A673 (cell line): ENCODE measurements at regions not wholly inside any gene's neighbourhood (a gene's known extent, or its start where the extent isn't known, plus 50 kb on each side); places are given as distances from the start of the nearest gene placed in this dataset.
"Not testable (repeated sequence)": the region's sequence is repeated elsewhere in the genome, so short reads cannot be mapped to it uniquely, and the experiment has no call there.

Experiments
- BruUV-seq: library from RNA; stranded (reverse); fragments of 400-500 nt; replicated peaks from 2 replicates; lab custom pipeline; 2021; lab: Mats Ljungman, UMichigan
- CTCF ChIA-PET: fragments of 300-600 bp; sonication (Branson Sonifier 250); formaldehyde crosslinking; loops from one replicate; lab custom pipeline; 2022; ENCODE audit warnings: antibody characterized with exemption; lab: Charles Lee
- POLR2A ChIA-PET: fragments of 300-600 bp; sonication (Branson Sonifier 250); formaldehyde crosslinking; loops from one replicate; lab custom pipeline; 2022; ENCODE audit warnings: antibody characterized with exemption; ENCODE audit not compliant: low non-redundant PET; lab: Charles Lee
- DNase-seq: peaks from one replicate; pipeline ENCODE4 v3.0.0-alpha.2; 2015; ENCODE audit warnings: low spot score
- H3K27ac ChIP-seq: fragments of 200-600 bp; sonication (generic); 2 replicates; pipeline ENCODE4 v1.5.1; 2016; ENCODE audit warnings: mixed run types, low read depth, mild to moderate bottlenecking, mixed read lengths, antibody characterized with exemption, low read length; ENCODE audit not compliant: poor library complexity, severe bottlenecking
- H3K27me3 ChIP-seq: fragments of 200-600 bp; sonication (generic); replicated peaks from 2 replicates; pipeline ENCODE4 v1.6.1; 2017; ENCODE audit warnings: mixed run types, low read depth, mild to moderate bottlenecking, mixed read lengths, antibody characterized with exemption, low read length; ENCODE audit not compliant: insufficient read depth, poor library complexity
- H3K36me3 ChIP-seq: fragments of 200-600 bp; sonication (generic); 2 replicates; pipeline ENCODE4 v1.6.1; 2016; ENCODE audit warnings: mixed run types, mild to moderate bottlenecking, mixed read lengths, antibody characterized with exemption, low read length; ENCODE audit not compliant: insufficient read depth, poor library complexity, severe bottlenecking
- H3K4me1 ChIP-seq: fragments of 200-600 bp; sonication (generic); 2 replicates; pipeline ENCODE4 v1.6.1; 2017; ENCODE audit warnings: mixed run types, mild to moderate bottlenecking, mixed read lengths, antibody characterized with exemption, low read length; ENCODE audit not compliant: insufficient read depth, poor library complexity, severe bottlenecking
- H3K4me3 ChIP-seq: fragments of 200-600 bp; sonication (generic); 2 replicates; pipeline ENCODE4 v1.5.1; 2016; ENCODE audit warnings: low read depth, mixed run types, mild to moderate bottlenecking, mixed read lengths, low read length; ENCODE audit not compliant: poor library complexity, severe bottlenecking
- H3K9me3 ChIP-seq: fragments of 200-600 bp; sonication (generic); 2 replicates; pipeline ENCODE4 v1.6.1; 2016; ENCODE audit warnings: mixed run types, low read depth, mild to moderate bottlenecking, mixed read lengths, antibody characterized with exemption, low read length; ENCODE audit not compliant: poor library complexity, severe bottlenecking
- CTCF ChIP-seq: fragments of 300-800, 200-600 bp; sonication (generic); conservative IDR thresholded peaks from 2 replicates; pipeline ENCODE4 v1.5.1; 2017; ENCODE audit warnings: low read depth, mild to moderate bottlenecking, antibody characterized with exemption, low read length, moderate library complexity, mixed read lengths
- EZH2 ChIP-seq: fragments of 200-600 bp; sonication (generic); IDR thresholded peaks from 2 replicates; pipeline ENCODE4 v1.6.1; 2017; ENCODE audit warnings: borderline replicate concordance, low read depth, mild to moderate bottlenecking, mixed read lengths, antibody characterized with exemption, low read length; ENCODE audit not compliant: poor library complexity, severe bottlenecking
- intact Hi-C: fragments of 100-400 bp; cut with micrococcal nuclease; formaldehyde crosslinking; loops from one replicate; pipeline ENCODE4 v1.10.0; 2022; ENCODE audit not compliant: unreplicated experiment

- no TSS peak for BruUV-seq
- POLR2A ChIA-PET: no interaction called here
Observed at GRCh38 chr2:61649021-61649420, 110.9 kb upstream of the XPO1 start.

GRCh38 chr2:61647044-61647443 is 108.9 kb upstream of the XPO1 start:
- TF ChIP-seq CTCF (no peak), EZH2 (no peak)
- ChIA-PET CTCF (no interaction called here), POLR2A (no interaction called here)
- Histone ChIP-seq H3K36me3 (no peaks in the 10 kb centered on the region), H3K4me1 (no peaks in the 10 kb centered on the region), H3K9me3 (no peaks in the 10 kb centered on the region), H3K27me3 (no peaks in the 10 kb centered on the region), H3K27ac (no peak overlapping the region), H3K4me3 (no peak overlapping the region)
- intact Hi-C loops: no loop called here
- BruUV-seq: no TSS peak
- no peak for DNase-seq

More at GRCh38 chr2:61649021-61649420, 110.9 kb upstream of the XPO1 start:
- no peaks in the 10 kb centered on the region for H3K4me1 ChIP-seq
- no peak for TF ChIP-seq EZH2
- H3K27me3 ChIP-seq: no peaks in the 10 kb centered on the region
- no peak overlapping the region for H3K4me3 ChIP-seq
- intact Hi-C loops: no loop called here
- CTCF ChIA-PET: no interaction called here
- DNase-seq: no peak
- H3K27ac ChIP-seq: no peak overlapping the region
- H3K36me3 ChIP-seq: no peaks in the 10 kb centered on the region
- H3K9me3 ChIP-seq: no peaks in the 10 kb centered on the region

GRCh38 chr2:61645911-61646310 is 107.8 kb upstream of the XPO1 start:
- no peaks in the 10 kb centered on the region for H3K36me3 ChIP-seq
- no peaks in the 10 kb centered on the region for H3K4me1 ChIP-seq
- TF ChIP-seq CTCF (no peak), EZH2 (no peak)
- H3K27me3 ChIP-seq: no peaks in the 10 kb centered on the region
- H3K27ac ChIP-seq: no peak overlapping the region
- CTCF ChIA-PET: no interaction called here
- H3K4me3 ChIP-seq: no peak overlapping the region
- no peaks in the 10 kb centered on the region for H3K9me3 ChIP-seq
- BruUV-seq: no TSS peak
- DNase-seq: no peak
- POLR2A ChIA-PET: no interaction called here
- intact Hi-C loops: no loop called here

GRCh38 chr2:61643153-61643552 is 105.0 kb upstream of the XPO1 start:
- H3K9me3 ChIP-seq, POLR2A ChIA-PET, H3K4me3 ChIP-seq, H3K36me3 ChIP-seq, H3K4me1 ChIP-seq, H3K27me3 ChIP-seq, DNase-seq, H3K27ac ChIP-seq, BruUV-seq, CTCF ChIA-PET, intact Hi-C loops: not testable (repeated sequence)
